Endothelial cell of umbilical vein (primary cell): ENCODE measurements at regions not wholly inside any gene's neighbourhood (a gene's known extent, or its start where the extent isn't known, plus 50 kb on each side); places are given as distances from the start of the nearest gene placed in this dataset.

ENCODE experiments used
- EZH2 ChIP-seq: IDR thresholded peaks from 2 replicates; pipeline ENCODE4 v1.6.1; 2012; ENCODE audit warnings: borderline replicate concordance, low read depth, mild to moderate bottlenecking, moderate library complexity, low read length, inconsistent platforms; ENCODE audit not compliant: severe bottlenecking
- FOS ChIP-seq: IDR thresholded peaks from 2 replicates; pipeline ENCODE4 v1.6.1; 2011; ENCODE audit warnings: mild to moderate bottlenecking, low read length, moderate library complexity, borderline replicate concordance; ENCODE audit not compliant: insufficient read depth
- GATA2 ChIP-seq: IDR thresholded peaks from 2 replicates; pipeline ENCODE4 v1.7.0; 2011; ENCODE audit warnings: low read depth, mild to moderate bottlenecking, moderate library complexity, mixed read lengths, low read length; ENCODE audit not compliant: insufficient read length, insufficient read depth
- MYC ChIP-seq: IDR thresholded peaks from one replicate; pipeline ENCODE4 v1.6.1; 2011; ENCODE audit warnings: mild to moderate bottlenecking, low read depth, low read length
- POLR2A ChIP-seq: IDR thresholded peaks from 2 replicates; pipeline ENCODE4 v1.6.1; 2012; ENCODE audit warnings: low read depth, mild to moderate bottlenecking, control low read depth, low read length
- POLR2AphosphoS5 ChIP-seq: IDR thresholded peaks from 2 replicates; pipeline ENCODE4 v1.6.1; 2012; ENCODE audit warnings: low read depth, mild to moderate bottlenecking, control low read depth, low read length, moderate library complexity; ENCODE audit not compliant: insufficient read depth
- TF ChIP-seq, protein P1 (sequence below), 2 donors: IDR thresholded peaks; 1 replicate in 1 of 2; 2 replicates in 1 of 2; pipeline ENCODE4 v1.5.1; 2011; ENCODE audit warnings: low read length in 2 of 2, mild to moderate bottlenecking in 2 of 2, moderate library complexity in 2 of 2, control low read depth in 1 of 2, inconsistent platforms in 1 of 2, low read depth in 1 of 2; ENCODE audit not compliant: insufficient read depth in 1 of 2; ENCODE audit errors: extremely low read depth in 1 of 2

DNA sequence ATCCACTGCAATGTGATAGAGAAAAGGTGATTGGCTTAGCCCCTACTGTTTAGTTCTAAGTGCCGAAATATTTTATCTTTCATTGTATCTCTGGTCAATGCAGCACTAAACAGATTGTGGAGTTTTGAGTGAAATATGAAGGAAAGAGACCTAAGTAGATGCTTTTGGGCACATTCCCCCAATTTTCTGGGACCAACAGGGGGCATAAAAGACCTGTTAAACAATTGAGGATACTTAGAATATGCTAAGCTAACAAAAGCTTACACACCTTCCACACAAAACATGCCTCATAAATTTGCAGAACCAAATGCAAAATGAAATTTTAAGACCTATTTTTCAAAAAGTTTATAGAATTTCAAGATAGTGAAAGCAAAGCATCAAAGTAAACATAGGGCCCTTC lies 746.9 kb downstream of the TBC1D32 start:
- TF ChIP-seq MYC = no peak
- TF ChIP-seq, protein P1, sequence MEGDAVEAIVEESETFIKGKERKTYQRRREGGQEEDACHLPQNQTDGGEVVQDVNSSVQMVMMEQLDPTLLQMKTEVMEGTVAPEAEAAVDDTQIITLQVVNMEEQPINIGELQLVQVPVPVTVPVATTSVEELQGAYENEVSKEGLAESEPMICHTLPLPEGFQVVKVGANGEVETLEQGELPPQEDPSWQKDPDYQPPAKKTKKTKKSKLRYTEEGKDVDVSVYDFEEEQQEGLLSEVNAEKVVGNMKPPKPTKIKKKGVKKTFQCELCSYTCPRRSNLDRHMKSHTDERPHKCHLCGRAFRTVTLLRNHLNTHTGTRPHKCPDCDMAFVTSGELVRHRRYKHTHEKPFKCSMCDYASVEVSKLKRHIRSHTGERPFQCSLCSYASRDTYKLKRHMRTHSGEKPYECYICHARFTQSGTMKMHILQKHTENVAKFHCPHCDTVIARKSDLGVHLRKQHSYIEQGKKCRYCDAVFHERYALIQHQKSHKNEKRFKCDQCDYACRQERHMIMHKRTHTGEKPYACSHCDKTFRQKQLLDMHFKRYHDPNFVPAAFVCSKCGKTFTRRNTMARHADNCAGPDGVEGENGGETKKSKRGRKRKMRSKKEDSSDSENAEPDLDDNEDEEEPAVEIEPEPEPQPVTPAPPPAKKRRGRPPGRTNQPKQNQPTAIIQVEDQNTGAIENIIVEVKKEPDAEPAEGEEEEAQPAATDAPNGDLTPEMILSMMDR (IDR thresholded peaks at IDR 0.05; ENCODE audit: extremely low read depth in 1 of 2, insufficient read depth in 1 of 2, low read depth in 1 of 2, low read length in 2 of 2) = no peak
- no peak for TF ChIP-seq POLR2AphosphoS5
- TF ChIP-seq POLR2A = no peak
- no peak for TF ChIP-seq EZH2
- no peak for TF ChIP-seq GATA2
- no peak for TF ChIP-seq FOS
